ENCODE measurements at regions not wholly inside any gene's neighbourhood (a gene's known extent, or its start where the extent isn't known, plus 50 kb on each side); places are given as distances from the start of the nearest gene placed in this dataset.

DNA sequence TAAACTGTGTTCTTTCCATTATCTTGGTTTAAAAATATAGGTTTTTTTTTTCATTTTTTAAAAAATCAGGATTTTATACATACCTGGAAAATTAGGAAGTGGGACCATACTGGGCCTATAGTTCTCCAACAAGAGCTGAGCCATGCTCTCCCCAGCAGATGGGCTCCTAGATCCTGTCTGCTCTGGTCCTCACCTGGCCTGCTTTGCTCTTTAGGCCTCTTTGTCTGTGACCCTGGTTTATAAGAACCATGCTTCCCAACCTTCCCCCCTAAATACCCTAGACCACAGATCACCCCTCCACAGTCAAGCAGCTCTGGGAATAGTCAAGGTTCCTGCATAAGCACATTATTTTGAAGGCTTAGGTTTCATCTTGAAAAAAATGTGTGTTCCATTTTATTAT lies 185.0 kb upstream of the TSHZ3 start:
- TF ChIP-seq POLR2A (IDR thresholded peaks at IDR 0.05; ENCODE audit: low read depth), result no peak
- TF ChIP-seq, protein P1, sequence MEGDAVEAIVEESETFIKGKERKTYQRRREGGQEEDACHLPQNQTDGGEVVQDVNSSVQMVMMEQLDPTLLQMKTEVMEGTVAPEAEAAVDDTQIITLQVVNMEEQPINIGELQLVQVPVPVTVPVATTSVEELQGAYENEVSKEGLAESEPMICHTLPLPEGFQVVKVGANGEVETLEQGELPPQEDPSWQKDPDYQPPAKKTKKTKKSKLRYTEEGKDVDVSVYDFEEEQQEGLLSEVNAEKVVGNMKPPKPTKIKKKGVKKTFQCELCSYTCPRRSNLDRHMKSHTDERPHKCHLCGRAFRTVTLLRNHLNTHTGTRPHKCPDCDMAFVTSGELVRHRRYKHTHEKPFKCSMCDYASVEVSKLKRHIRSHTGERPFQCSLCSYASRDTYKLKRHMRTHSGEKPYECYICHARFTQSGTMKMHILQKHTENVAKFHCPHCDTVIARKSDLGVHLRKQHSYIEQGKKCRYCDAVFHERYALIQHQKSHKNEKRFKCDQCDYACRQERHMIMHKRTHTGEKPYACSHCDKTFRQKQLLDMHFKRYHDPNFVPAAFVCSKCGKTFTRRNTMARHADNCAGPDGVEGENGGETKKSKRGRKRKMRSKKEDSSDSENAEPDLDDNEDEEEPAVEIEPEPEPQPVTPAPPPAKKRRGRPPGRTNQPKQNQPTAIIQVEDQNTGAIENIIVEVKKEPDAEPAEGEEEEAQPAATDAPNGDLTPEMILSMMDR (IDR thresholded peaks at IDR 0.05), result no peak
- TF ChIP-seq POLR2AphosphoS5 (IDR thresholded peaks at IDR 0.05), result no peak

All from esophagus muscularis mucosa (tissue), 3 donors.